Endothelial cell of umbilical vein (primary cell): ENCODE measurements at regions not wholly inside any gene's neighbourhood (a gene's known extent, or its start where the extent isn't known, plus 50 kb on each side); places are given as distances from the start of the nearest gene placed in this dataset.

Experiments
- BruUV-seq: library from RNA; stranded (reverse); fragments of 400-500 nt; replicated peaks from 2 replicates; lab custom pipeline; 2021; lab: Mats Ljungman, UMichigan
- CTCF ChIA-PET: fragments of 300-600, 350-600 bp; sonication (Branson Sonifier 250); formaldehyde crosslinking; loops from one replicate; lab custom pipeline; 2021; ENCODE audit warnings: antibody characterized with exemption, inconsistent platforms; lab: Charles Lee
- POLR2A ChIA-PET: fragments of 300-600, 350-600 bp; sonication (Branson Sonifier 250); formaldehyde crosslinking; loops from one replicate; lab custom pipeline; 2021; ENCODE audit warnings: antibody characterized with exemption, inconsistent platforms; lab: Charles Lee
- DNase-seq: peaks from one replicate; pipeline ENCODE4 v3.0.0-alpha.2; 2011; ENCODE audit warnings: low read depth, low spot score
- FAIRE-seq: peaks from 2 replicates; lab custom pipeline; 2011; peaks lifted over from hg19 to GRCh38; lab: Jason Lieb, UNC
- H2AFZ ChIP-seq: 2 replicates; pipeline ENCODE4 v1.6.0; 2012; ENCODE audit warnings: low read depth, low read length, control low read depth, inconsistent platforms
- H3K27ac ChIP-seq: 2 replicates; pipeline ENCODE4 v1.5.1; 2011; ENCODE audit warnings: low read depth, mild to moderate bottlenecking, control low read depth, low read length, moderate library complexity; ENCODE audit not compliant: insufficient read depth
- H3K27me3 ChIP-seq, 2 experiments: 2 replicates each; pipeline versions ENCODE4 v1.6.0 to v1.6.1; 2011; ENCODE audit warnings: low read length in 2 of 2, mixed read lengths in 1 of 2; ENCODE audit not compliant: control insufficient read depth in 2 of 2, insufficient read depth in 2 of 2
- H3K36me3 ChIP-seq, 2 experiments: 2 replicates in 1 of 2; 3 replicates in 1 of 2; pipeline ENCODE4 v1.5.1; 2011; ENCODE audit warnings: low read length in 2 of 2, mild to moderate bottlenecking in 1 of 2, moderate library complexity in 1 of 2; ENCODE audit not compliant: control insufficient read depth in 2 of 2, insufficient read depth in 2 of 2; ENCODE audit errors: extremely low read depth in 1 of 2
- H3K4me1 ChIP-seq: 3 replicates; pipeline ENCODE4 v1.5.1; 2011; ENCODE audit warnings: mild to moderate bottlenecking, low read length; ENCODE audit not compliant: control insufficient read depth, insufficient read depth; ENCODE audit errors: extremely low read depth
- H3K4me2 ChIP-seq: 2 replicates; pipeline ENCODE4 v1.6.1; 2011; ENCODE audit warnings: low read length, control low read depth, mixed read lengths; ENCODE audit not compliant: insufficient read depth
- H3K4me3 ChIP-seq, 3 experiments: fragments of 200-600 bp in 1 of 3; sonication (generic), shearing (Covaris generic) in 1 of 3; replicated peaks in 1 of 3; 2 replicates each; pipeline ENCODE4 v1.5.1; 2011 to 2016; ENCODE audit warnings: control low read depth in 3 of 3, low read length in 3 of 3, mild to moderate bottlenecking in 2 of 3, inconsistent platforms in 1 of 3, low read depth in 1 of 3, moderate library complexity in 1 of 3; ENCODE audit not compliant: insufficient read depth in 1 of 3
- H3K79me2 ChIP-seq: 2 replicates; pipeline ENCODE4 v1.6.0; 2012; ENCODE audit warnings: low read length, inconsistent platforms; ENCODE audit not compliant: control insufficient read depth, insufficient read depth
- H3K9ac ChIP-seq: replicated peaks from 2 replicates; pipeline ENCODE3; 2011; ENCODE audit warnings: low read length, control low read depth; ENCODE audit not compliant: insufficient read depth; ENCODE audit errors: extremely low read depth
- H3K9me1 ChIP-seq: replicated peaks from 3 replicates; pipeline ENCODE4 v1.6.0; 2011; ENCODE audit warnings: mild to moderate bottlenecking, low read length; ENCODE audit not compliant: control insufficient read depth, insufficient read depth; ENCODE audit errors: extremely low read depth
- H3K9me3 ChIP-seq: replicated peaks from 2 replicates; pipeline ENCODE4 v1.5.1; 2012; ENCODE audit warnings: low read length, inconsistent platforms; ENCODE audit not compliant: control insufficient read depth, insufficient read depth
- H4K20me1 ChIP-seq: replicated peaks from 2 replicates; pipeline ENCODE3; 2011; ENCODE audit warnings: mild to moderate bottlenecking, low read length; ENCODE audit not compliant: control insufficient read depth, insufficient read depth; ENCODE audit errors: extremely low read depth
- CTCF ChIP-seq, 2 donors: IDR thresholded peaks; 1 replicate in 1 of 2; 2 replicates in 1 of 2; pipeline ENCODE4 v1.5.1; 2011; ENCODE audit warnings: low read length in 2 of 2, mild to moderate bottlenecking in 2 of 2, moderate library complexity in 2 of 2, control low read depth in 1 of 2, inconsistent platforms in 1 of 2, low read depth in 1 of 2; ENCODE audit not compliant: insufficient read depth in 1 of 2; ENCODE audit errors: extremely low read depth in 1 of 2
- EZH2 ChIP-seq: IDR thresholded peaks from 2 replicates; pipeline ENCODE4 v1.6.1; 2012; ENCODE audit warnings: borderline replicate concordance, low read depth, mild to moderate bottlenecking, moderate library complexity, low read length, inconsistent platforms; ENCODE audit not compliant: severe bottlenecking
- FOS ChIP-seq: IDR thresholded peaks from 2 replicates; pipeline ENCODE4 v1.6.1; 2011; ENCODE audit warnings: mild to moderate bottlenecking, low read length, moderate library complexity, borderline replicate concordance; ENCODE audit not compliant: insufficient read depth
- GATA2 ChIP-seq: IDR thresholded peaks from 2 replicates; pipeline ENCODE4 v1.7.0; 2011; ENCODE audit warnings: low read depth, mild to moderate bottlenecking, moderate library complexity, mixed read lengths, low read length; ENCODE audit not compliant: insufficient read length, insufficient read depth
- JUN ChIP-seq: IDR thresholded peaks from 2 replicates; pipeline ENCODE4 v1.6.1; 2011; ENCODE audit warnings: borderline replicate concordance, low read depth; ENCODE audit not compliant: insufficient read length, insufficient read depth
- MAX ChIP-seq: IDR thresholded peaks from 2 replicates; pipeline ENCODE4 v1.6.1; 2011; ENCODE audit not compliant: insufficient read depth, insufficient read length
- MYC ChIP-seq: IDR thresholded peaks from one replicate; pipeline ENCODE4 v1.6.1; 2011; ENCODE audit warnings: mild to moderate bottlenecking, low read depth, low read length
- POLR2A ChIP-seq: IDR thresholded peaks from 2 replicates; pipeline ENCODE4 v1.6.1; 2012; ENCODE audit warnings: low read depth, mild to moderate bottlenecking, control low read depth, low read length
- POLR2AphosphoS5 ChIP-seq: IDR thresholded peaks from 2 replicates; pipeline ENCODE4 v1.6.1; 2012; ENCODE audit warnings: low read depth, mild to moderate bottlenecking, control low read depth, low read length, moderate library complexity; ENCODE audit not compliant: insufficient read depth
- dilution Hi-C: fragments of 300-500 bp; cut with MboI; formaldehyde crosslinking; loops from one replicate; pipeline ENCODE4 v1.15.0; 2019; ENCODE audit warnings: low sequenced_read_pairs; ENCODE audit not compliant: extremely low pct_ligation_motif_present
- intact Hi-C: fragments of 100-400 bp; cut with micrococcal nuclease; formaldehyde crosslinking; loops from one replicate; pipeline ENCODE4 v1.10.0; 2022

- intact Hi-C loops = no loop called here
- Histone ChIP-seq H3K9me3 (no peaks in the 10 kb centered on the region), H4K20me1 (no peaks in the 10 kb centered on the region), H3K4me2 (no peak overlapping the region), H3K4me1 (peaks cover under 1% of the 10 kb centered on the region), H3K27ac (no peak overlapping the region), H3K9ac (no peak overlapping the region), H3K9me1 (no peaks in the 10 kb centered on the region), H3K27me3 (peaks cover 14 to 16% of the 10 kb centered on the region in 2 experiments), H3K4me3 (no peak overlapping the region), H3K36me3 (no peaks in the 10 kb centered on the region), H2AFZ (no peak overlapping the region), H3K79me2 (no peaks in the 10 kb centered on the region)
- DNase-seq (no peak), FAIRE-seq (no peak)
- POLR2A ChIA-PET = no interaction called here
- no TSS peak for BruUV-seq
- CTCF ChIA-PET = interaction anchor here (0.7 to 1.8 kb wide), 4 partner anchors 9 to 25 kb away, joined by 3 to 13 read pairs (median 4); no protein-coding TSS in a partner anchor
- no peak for TF ChIP-seq EZH2
- no peak for TF ChIP-seq POLR2AphosphoS5
- no peak for TF ChIP-seq FOS
- TF ChIP-seq GATA2 = no peak
- no peak for TF ChIP-seq JUN
- no peak for TF ChIP-seq MYC
- no peak for TF ChIP-seq POLR2A
- no peak for TF ChIP-seq MAX
- TF ChIP-seq CTCF (IDR thresholded peaks at IDR 0.05; ENCODE audit: extremely low read depth in 1 of 2, insufficient read depth in 1 of 2, low read depth in 1 of 2, low read length in 2 of 2) = no peak
- dilution Hi-C loops = no loop called here
Observed at GRCh38 chr2:204039298-204039838, 102.8 kb downstream of the ICOS start.
